ENCODE measurements at regions not wholly inside any gene's neighbourhood (a gene's known extent, or its start where the extent isn't known, plus 50 kb on each side); places are given as distances from the start of the nearest gene placed in this dataset.

- no peaks in the 10 kb centered on the region for H3K4me1 ChIP-seq (replicated peaks in 1 of 2; ENCODE audit: control insufficient read depth in 2 of 2, insufficient read depth in 2 of 2, low read length in 2 of 2)
- no peaks in the 10 kb centered on the region for H3K9me3 ChIP-seq (replicated peaks; ENCODE audit: control insufficient read depth, insufficient read depth, low read depth, low read length)
- DNase-seq (ENCODE audit: extremely low read depth in 1 of 4, low spot score in 3 of 4) (no peak), ATAC-seq (no peak), FAIRE-seq (no peak)
- in situ Hi-C loops (cut with MboI), result no loop called here
- POLR2A ChIA-PET, result no interaction called here
- no TSS peak for BruUV-seq (replicated peaks)
- no peak overlapping the region for H3K9ac ChIP-seq (ENCODE audit: insufficient read depth in 1 of 2, low read depth in 2 of 2, low read length in 2 of 2)
- WGBS (ENCODE audit: insufficient coverage, low coverage, missing lambda C conversion rate), result 0% methylated on average over 5 of the region's 5 CpGs
- H2AFZ ChIP-seq (ENCODE audit: low read depth, low read length), result no peak overlapping the region
- CTCF ChIA-PET (ENCODE audit: low intra/inter-chr PET ratio), result no interaction called here
- H3K4me3 ChIP-seq, result no peak overlapping the region
- no peaks in the 10 kb centered on the region for H3K9me1 ChIP-seq (ENCODE audit: control insufficient read depth, insufficient read depth, low read length)
- intact Hi-C loops (cut with micrococcal nuclease), result no loop called here
- no peak overlapping the region for H3K27ac ChIP-seq (ENCODE audit: extremely low read depth, low read depth, low read length)
- no peak overlapping the region for H3K4me2 ChIP-seq (ENCODE audit: insufficient read depth, low read length)
- H4K20me1 ChIP-seq (replicated peaks; ENCODE audit: control insufficient read depth, insufficient read depth, low read length), result no peaks in the 10 kb centered on the region
- no peaks in the 10 kb centered on the region for H3K27me3 ChIP-seq (ENCODE audit: control insufficient read depth in 2 of 2, insufficient read depth in 2 of 2, low read length in 2 of 2)
- H3K36me3 ChIP-seq (ENCODE audit: control insufficient read depth, insufficient read depth, low read length), result no peaks in the 10 kb centered on the region
- H3K79me2 ChIP-seq (ENCODE audit: control insufficient read depth, insufficient read depth, low read length), result no peaks in the 10 kb centered on the region
- no peak for TF ChIP-seq WHSC1 (IDR thresholded peaks at IDR 0.05; ENCODE audit: low read length)
- TF ChIP-seq ELK3 (CRISPR knock-in tag; IDR thresholded peaks at IDR 0.05), result no peak
- no peak for TF ChIP-seq STAG1 (CRISPR knock-in tag; IDR thresholded peaks at IDR 0.05; ENCODE audit: borderline replicate concordance)
- no peak for TF ChIP-seq NR4A1 (CRISPR knock-in tag; IDR thresholded peaks at IDR 0.05)
- TF ChIP-seq NR4A1 (tag; IDR thresholded peaks at IDR 0.05), result no peak
- no peak for TF ChIP-seq GABPB2 (CRISPR knock-in tag; conservative IDR thresholded peaks at IDR 0.05)
- no peak for TF ChIP-seq CBX3 (IDR thresholded peaks at IDR 0.05; ENCODE audit: borderline replicate concordance in 1 of 2, low read length in 2 of 2)
- TF ChIP-seq FOXO4 (CRISPR knock-in tag; IDR thresholded peaks at IDR 0.05), result no peak
- no peak for TF ChIP-seq MECOM (CRISPR knock-in tag; IDR thresholded peaks at IDR 0.05)
- no peak for TF ChIP-seq RBBP5 (IDR thresholded peaks at IDR 0.05; ENCODE audit: borderline replicate concordance, insufficient read depth, low read length, poor library complexity, severe bottlenecking)
- TF ChIP-seq RBM17 (IDR thresholded peaks at IDR 0.05; ENCODE audit: borderline replicate concordance, low read depth, low read length), result no peak
- TF ChIP-seq NFYB (IDR thresholded peaks at IDR 0.05; ENCODE audit: extremely low read depth, insufficient read length), result no peak
- TF ChIP-seq ZNF707 (CRISPR knock-in tag; conservative IDR thresholded peaks at IDR 0.05), result no peak
- TF ChIP-seq ZNF512 (tag; IDR thresholded peaks at IDR 0.05), result no peak
- TF ChIP-seq ZNF395 (CRISPR knock-in tag; IDR thresholded peaks at IDR 0.05), result no peak
These were observed 337.9 kb downstream of the TBC1D32 start for GRCh38 chr6:120996340-120996739.
